Neural cell (in vitro differentiated cells): ENCODE measurements at regions not wholly inside any gene's neighbourhood (a gene's known extent, or its start where the extent isn't known, plus 50 kb on each side); places are given as distances from the start of the nearest gene placed in this dataset.

Experiments
- H2AFZ ChIP-seq: fragments of 200-600, 300-800 bp; sonication (generic), shearing (Covaris generic); 2 replicates; pipeline ENCODE4 v1.6.0; 2014; ENCODE audit warnings: low read depth, mild to moderate bottlenecking, antibody characterized with exemption, low read length, moderate library complexity
- H3F3A ChIP-seq: fragments of 200-600 bp; shearing (Covaris generic); 2 replicates; pipeline ENCODE4 v1.6.1; 2016; ENCODE audit warnings: mild to moderate bottlenecking, moderate library complexity, mixed read lengths, antibody characterized with exemption, low read length; ENCODE audit not compliant: insufficient read depth, poor library complexity, severe bottlenecking
- H3K27ac ChIP-seq: fragments of 200-600, 300-800 bp; sonication (generic), shearing (Covaris generic); 2 replicates; pipeline ENCODE4 v1.5.1; 2014; ENCODE audit warnings: mild to moderate bottlenecking, low read length, moderate library complexity
- H3K27me3 ChIP-seq: fragments of 300-800, 200-600 bp; sonication (generic), shearing (Covaris generic); 2 replicates; pipeline ENCODE4 v1.6.0; 2014; ENCODE audit warnings: mild to moderate bottlenecking, low read depth, low read length, moderate library complexity; ENCODE audit not compliant: insufficient read depth
- H3K36me3 ChIP-seq: fragments of 300-800, 200-600 bp; sonication (generic), shearing (Covaris generic); 2 replicates; pipeline ENCODE4 v1.5.1; 2014; ENCODE audit warnings: mild to moderate bottlenecking, antibody characterized with exemption, low read length, moderate library complexity; ENCODE audit not compliant: insufficient read depth
- H3K4me2 ChIP-seq: fragments of 300-800, 200-600 bp; sonication (generic), shearing (Covaris generic); 2 replicates; pipeline ENCODE4 v1.6.0; 2014; ENCODE audit warnings: mild to moderate bottlenecking, low read length
- H3K4me3 ChIP-seq: fragments of 300-800, 200-600 bp; sonication (generic), shearing (Covaris generic); 2 replicates; pipeline ENCODE4 v1.5.1; 2014; ENCODE audit warnings: mild to moderate bottlenecking, low read length, moderate library complexity
- H3K79me2 ChIP-seq: fragments of 200-600 bp; shearing (Covaris generic); replicated peaks from 2 replicates; pipeline ENCODE4 v1.6.0; 2014; ENCODE audit warnings: mild to moderate bottlenecking, low read length, moderate library complexity; ENCODE audit not compliant: insufficient read depth
- H3K9ac ChIP-seq: fragments of 300-800, 200-600 bp; sonication (generic), shearing (Covaris generic); 2 replicates; pipeline ENCODE4 v1.6.1; 2016; ENCODE audit warnings: mild to moderate bottlenecking, low read length, mixed read lengths
- H3K9me2 ChIP-seq: fragments of 200-600 bp; shearing (Covaris generic); 2 replicates; pipeline ENCODE4 v1.6.1; 2016; ENCODE audit warnings: mild to moderate bottlenecking, low read length, mixed read lengths; ENCODE audit not compliant: insufficient read depth
- H3K9me3 ChIP-seq: fragments of 200-600, 300-800 bp; sonication (generic), shearing (Covaris generic); 2 replicates; pipeline ENCODE4 v1.6.1; 2016; ENCODE audit warnings: mild to moderate bottlenecking, mixed run types, low read length, moderate library complexity, mixed read lengths
- H4K20me1 ChIP-seq: fragments of 200-600 bp; shearing (Covaris generic); 2 replicates; pipeline ENCODE4 v1.6.1; 2016; ENCODE audit warnings: mild to moderate bottlenecking, mixed run types; ENCODE audit not compliant: insufficient read depth
- EP300 ChIP-seq: fragments of 450-650 bp; conservative IDR thresholded peaks from 2 replicates; pipeline ENCODE4 v1.6.1; 2014; ENCODE audit warnings: antibody characterized with exemption, mild to moderate bottlenecking, moderate library complexity; ENCODE audit not compliant: poor library complexity, severe bottlenecking
- EZH2 ChIP-seq: fragments of 200-600, 300-800 bp; shearing (Covaris generic), sonication (generic); IDR thresholded peaks from 2 replicates; pipeline ENCODE4 v1.6.1; 2014; ENCODE audit warnings: antibody characterized with exemption, low read length, borderline replicate concordance, mild to moderate bottlenecking; ENCODE audit not compliant: insufficient read depth, poor library complexity, severe bottlenecking
- POLR2AphosphoS5 ChIP-seq: IDR thresholded peaks from 2 replicates; pipeline ENCODE4 v1.6.1; 2012
- RAD21 ChIP-seq: fragments of 450-650 bp; conservative IDR thresholded peaks from 2 replicates; pipeline ENCODE4 v1.6.1; 2014; ENCODE audit warnings: antibody characterized with exemption, mild to moderate bottlenecking, moderate library complexity
- SMC3 ChIP-seq: fragments of 450-650 bp; conservative IDR thresholded peaks from 2 replicates; pipeline ENCODE4 v1.6.1; 2014; ENCODE audit warnings: antibody characterized with exemption, mild to moderate bottlenecking, moderate library complexity; ENCODE audit not compliant: poor library complexity
- TAF1 ChIP-seq: IDR thresholded peaks from 2 replicates; pipeline ENCODE4 v1.6.1; 2012; ENCODE audit warnings: low read depth
- TF ChIP-seq, protein P1 (sequence below): fragments of 450-650 bp; IDR thresholded peaks from 2 replicates; pipeline ENCODE4 v1.5.1; 2014; ENCODE audit warnings: antibody characterized with exemption, mild to moderate bottlenecking, moderate library complexity; ENCODE audit not compliant: poor library complexity, severe bottlenecking
- TF ChIP-seq, protein P2 (sequence below): IDR thresholded peaks from 2 replicates; pipeline ENCODE4 v1.6.1; 2012; ENCODE audit warnings: borderline replicate concordance

DNA sequence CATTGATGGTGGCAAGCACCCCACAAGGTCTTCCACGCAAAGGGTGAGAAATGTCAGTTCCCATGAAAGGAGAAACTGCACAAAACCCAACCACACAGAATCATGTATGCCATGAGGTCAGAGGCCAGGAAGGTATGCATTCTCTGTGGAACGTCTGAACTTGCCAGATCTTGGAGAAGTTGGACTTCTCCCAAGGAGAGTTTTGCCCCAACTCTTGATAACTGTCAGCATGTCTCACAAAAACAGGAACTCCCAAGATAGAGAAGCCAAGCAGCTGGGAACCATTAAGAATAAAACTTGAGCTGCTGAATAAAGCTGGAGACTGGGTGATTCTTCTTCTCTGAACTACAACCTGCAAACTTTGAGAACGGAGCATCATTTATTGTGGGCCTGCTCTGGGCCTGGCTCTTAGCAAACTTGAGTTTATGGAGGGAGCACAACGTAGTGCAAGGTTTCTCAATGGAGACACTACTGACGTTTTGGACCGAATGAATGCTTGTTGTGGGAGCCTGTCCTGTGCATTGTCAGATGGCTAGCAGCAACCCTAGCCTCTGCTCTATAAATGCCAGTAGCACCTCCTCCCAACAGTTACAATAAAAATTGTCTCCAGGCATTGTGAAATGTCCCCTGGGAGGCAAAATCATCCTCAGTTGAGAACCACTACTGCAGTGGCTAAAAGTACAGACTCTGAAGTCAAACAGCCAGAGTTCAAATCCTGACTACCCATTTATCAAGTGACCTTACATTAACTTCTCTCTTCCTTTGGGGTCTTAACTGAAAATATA lies 193.5 kb downstream of the ACTL7B start (continued):
- TF ChIP-seq, protein P1, sequence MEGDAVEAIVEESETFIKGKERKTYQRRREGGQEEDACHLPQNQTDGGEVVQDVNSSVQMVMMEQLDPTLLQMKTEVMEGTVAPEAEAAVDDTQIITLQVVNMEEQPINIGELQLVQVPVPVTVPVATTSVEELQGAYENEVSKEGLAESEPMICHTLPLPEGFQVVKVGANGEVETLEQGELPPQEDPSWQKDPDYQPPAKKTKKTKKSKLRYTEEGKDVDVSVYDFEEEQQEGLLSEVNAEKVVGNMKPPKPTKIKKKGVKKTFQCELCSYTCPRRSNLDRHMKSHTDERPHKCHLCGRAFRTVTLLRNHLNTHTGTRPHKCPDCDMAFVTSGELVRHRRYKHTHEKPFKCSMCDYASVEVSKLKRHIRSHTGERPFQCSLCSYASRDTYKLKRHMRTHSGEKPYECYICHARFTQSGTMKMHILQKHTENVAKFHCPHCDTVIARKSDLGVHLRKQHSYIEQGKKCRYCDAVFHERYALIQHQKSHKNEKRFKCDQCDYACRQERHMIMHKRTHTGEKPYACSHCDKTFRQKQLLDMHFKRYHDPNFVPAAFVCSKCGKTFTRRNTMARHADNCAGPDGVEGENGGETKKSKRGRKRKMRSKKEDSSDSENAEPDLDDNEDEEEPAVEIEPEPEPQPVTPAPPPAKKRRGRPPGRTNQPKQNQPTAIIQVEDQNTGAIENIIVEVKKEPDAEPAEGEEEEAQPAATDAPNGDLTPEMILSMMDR: no peak
- TF ChIP-seq RAD21 (no peak), EP300 (no peak)

DNA sequence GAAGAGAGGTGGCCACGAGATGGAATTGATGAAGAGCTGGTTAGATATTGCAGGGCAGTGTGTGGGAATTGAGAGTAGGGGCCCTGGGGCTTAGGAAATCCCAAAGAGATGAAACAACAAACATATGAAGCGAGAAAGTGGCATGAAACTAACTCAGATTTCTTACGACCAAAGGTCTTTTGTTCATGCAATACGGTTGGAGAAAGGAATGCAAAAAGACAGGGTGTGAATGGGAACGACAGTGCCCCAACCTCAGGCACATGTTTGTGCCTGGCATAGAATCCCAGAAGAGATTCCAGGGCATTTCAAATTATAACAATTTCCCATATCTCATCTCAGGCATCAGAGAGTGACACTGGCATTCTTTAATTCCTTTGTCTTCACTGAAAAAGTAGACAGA lies 199.2 kb downstream of the ACTL7B start:
- Histone ChIP-seq H3K9me2 (no peaks in the 10 kb centered on the region), H3K36me3 (no peaks in the 10 kb centered on the region), H2AFZ (no peak overlapping the region), H3K79me2 (no peaks in the 10 kb centered on the region), H3K9ac (no peak overlapping the region), H3K27me3 (no peaks in the 10 kb centered on the region), H3K9me3 (peaks cover 3% of the 10 kb centered on the region), H3F3A (no peaks in the 10 kb centered on the region), H4K20me1 (no peaks in the 10 kb centered on the region), H3K4me2 (no peak overlapping the region), H3K4me3 (no peak overlapping the region), H3K27ac (no peak overlapping the region)
- TF ChIP-seq SMC3: no peak
- no peak for TF ChIP-seq EZH2
- TF ChIP-seq, protein P1: no peak

DNA sequence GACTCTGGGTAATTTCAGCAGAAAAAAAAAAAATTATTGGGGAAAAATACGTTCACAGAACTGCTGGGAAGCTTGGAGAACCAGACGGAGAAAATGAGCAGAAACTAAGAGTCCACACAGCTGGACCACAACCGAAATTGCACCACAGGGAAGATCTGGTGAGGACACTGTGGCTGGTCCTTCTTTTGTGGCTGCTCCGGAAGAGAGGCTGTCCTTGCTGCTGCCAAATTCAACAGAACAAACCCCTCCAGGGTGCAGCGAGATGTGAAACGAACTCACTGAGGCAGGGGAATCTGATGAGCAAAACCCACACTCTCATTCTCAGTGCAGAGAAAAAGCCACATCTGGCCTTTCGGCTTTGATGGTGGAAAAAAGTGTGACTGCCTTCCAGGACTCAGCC lies 200.0 kb downstream of the ACTL7B start:
- no peaks in the 10 kb centered on the region for H3K27me3 ChIP-seq
- H3K4me3 ChIP-seq: no peak overlapping the region
- no peak overlapping the region for H3K4me2 ChIP-seq
- H3F3A ChIP-seq: no peaks in the 10 kb centered on the region
- H2AFZ ChIP-seq: no peak overlapping the region
- no peaks in the 10 kb centered on the region for H3K9me2 ChIP-seq
- H3K36me3 ChIP-seq: no peaks in the 10 kb centered on the region
- TF ChIP-seq TAF1 (no peak), POLR2AphosphoS5 (no peak), SMC3 (no peak), RAD21 (no peak), EP300 (no peak), EZH2 (no peak)
- H3K9ac ChIP-seq: no peak overlapping the region
- H4K20me1 ChIP-seq: no peaks in the 10 kb centered on the region
- no peak overlapping the region for H3K27ac ChIP-seq
- H3K9me3 ChIP-seq: peaks cover 3% of the 10 kb centered on the region
- no peaks in the 10 kb centered on the region for H3K79me2 ChIP-seq

DNA sequence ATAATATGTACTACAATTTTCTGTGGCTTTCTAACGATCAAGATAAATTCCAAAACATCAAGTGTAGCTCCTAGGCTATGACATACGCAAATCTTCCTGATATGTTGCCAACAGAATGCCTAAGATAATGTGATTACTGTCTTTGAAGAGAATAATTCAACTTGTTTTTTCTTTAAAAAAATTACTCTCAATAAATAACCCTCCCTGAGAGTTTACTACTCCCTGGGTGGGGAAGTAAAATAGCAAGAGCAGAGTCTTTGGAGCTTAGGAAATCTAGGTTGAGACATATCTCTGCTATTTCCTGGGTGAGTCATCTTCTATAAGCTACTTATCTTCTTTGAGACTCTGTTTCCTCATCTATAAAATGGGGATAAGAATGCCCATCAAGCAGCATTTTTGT lies 201.2 kb downstream of the ACTL7B start:
- Histone ChIP-seq H3F3A (no peaks in the 10 kb centered on the region), H4K20me1 (no peaks in the 10 kb centered on the region), H3K27me3 (no peaks in the 10 kb centered on the region)
- TF ChIP-seq, protein P1: no peak
- TF ChIP-seq POLR2AphosphoS5: no peak
- TF ChIP-seq TAF1: no peak
- TF ChIP-seq, protein P2, sequence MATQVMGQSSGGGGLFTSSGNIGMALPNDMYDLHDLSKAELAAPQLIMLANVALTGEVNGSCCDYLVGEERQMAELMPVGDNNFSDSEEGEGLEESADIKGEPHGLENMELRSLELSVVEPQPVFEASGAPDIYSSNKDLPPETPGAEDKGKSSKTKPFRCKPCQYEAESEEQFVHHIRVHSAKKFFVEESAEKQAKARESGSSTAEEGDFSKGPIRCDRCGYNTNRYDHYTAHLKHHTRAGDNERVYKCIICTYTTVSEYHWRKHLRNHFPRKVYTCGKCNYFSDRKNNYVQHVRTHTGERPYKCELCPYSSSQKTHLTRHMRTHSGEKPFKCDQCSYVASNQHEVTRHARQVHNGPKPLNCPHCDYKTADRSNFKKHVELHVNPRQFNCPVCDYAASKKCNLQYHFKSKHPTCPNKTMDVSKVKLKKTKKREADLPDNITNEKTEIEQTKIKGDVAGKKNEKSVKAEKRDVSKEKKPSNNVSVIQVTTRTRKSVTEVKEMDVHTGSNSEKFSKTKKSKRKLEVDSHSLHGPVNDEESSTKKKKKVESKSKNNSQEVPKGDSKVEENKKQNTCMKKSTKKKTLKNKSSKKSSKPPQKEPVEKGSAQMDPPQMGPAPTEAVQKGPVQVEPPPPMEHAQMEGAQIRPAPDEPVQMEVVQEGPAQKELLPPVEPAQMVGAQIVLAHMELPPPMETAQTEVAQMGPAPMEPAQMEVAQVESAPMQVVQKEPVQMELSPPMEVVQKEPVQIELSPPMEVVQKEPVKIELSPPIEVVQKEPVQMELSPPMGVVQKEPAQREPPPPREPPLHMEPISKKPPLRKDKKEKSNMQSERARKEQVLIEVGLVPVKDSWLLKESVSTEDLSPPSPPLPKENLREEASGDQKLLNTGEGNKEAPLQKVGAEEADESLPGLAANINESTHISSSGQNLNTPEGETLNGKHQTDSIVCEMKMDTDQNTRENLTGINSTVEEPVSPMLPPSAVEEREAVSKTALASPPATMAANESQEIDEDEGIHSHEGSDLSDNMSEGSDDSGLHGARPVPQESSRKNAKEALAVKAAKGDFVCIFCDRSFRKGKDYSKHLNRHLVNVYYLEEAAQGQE: no peak
- no peak for TF ChIP-seq EZH2
- no peak for TF ChIP-seq RAD21
- no peak for TF ChIP-seq SMC3
- no peak for TF ChIP-seq EP300

More for the DNA sequence above, 201.2 kb downstream of the ACTL7B start:
- peaks cover 2% of the 10 kb centered on the region for H3K9me3 ChIP-seq
- no peak overlapping the region for H2AFZ ChIP-seq
- no peak overlapping the region for H3K9ac ChIP-seq
- no peaks in the 10 kb centered on the region for H3K9me2 ChIP-seq
- H3K27ac ChIP-seq: no peak overlapping the region
- no peak overlapping the region for H3K4me2 ChIP-seq
- no peaks in the 10 kb centered on the region for H3K36me3 ChIP-seq
- H3K79me2 ChIP-seq: no peaks in the 10 kb centered on the region
- no peak overlapping the region for H3K4me3 ChIP-seq
